Activated naive CD4-positive, alpha-beta T cell treated with anti-CD3 and anti-CD28 coated beads for 36 hours (primary cell): ENCODE measurements at regions not wholly inside any gene's neighbourhood (a gene's known extent, or its start where the extent isn't known, plus 50 kb on each side); places are given as distances from the start of the nearest gene placed in this dataset.

Experiments used
- CTCF ChIA-PET: fragments of 350-600 bp; sonication (Branson Sonifier 250); formaldehyde crosslinking; loops from one replicate; lab custom pipeline; 2021; ENCODE audit warnings: antibody characterized with exemption; lab: Charles Lee
- DNase-seq: peaks from one replicate; pipeline ENCODE4 v3.0.0-alpha.2; 2020
- H3K27ac Mint-ChIP-seq: one replicate; pipeline ENCODE4 v1.8.0; 2021; ENCODE audit warnings: mild to moderate bottlenecking, mixed read lengths
- H3K27me3 Mint-ChIP-seq: one replicate; pipeline ENCODE4 v1.8.0; 2021; ENCODE audit warnings: low read depth, mixed read lengths
- H3K36me3 Mint-ChIP-seq: one replicate; pipeline ENCODE4 v1.8.0; 2021; ENCODE audit warnings: low read depth, mixed read lengths
- H3K4me1 Mint-ChIP-seq: one replicate; pipeline ENCODE4 v1.8.0; 2021; ENCODE audit warnings: low read depth, mixed read lengths
- H3K4me3 Mint-ChIP-seq: one replicate; pipeline ENCODE4 v1.8.0; 2021; ENCODE audit warnings: mild to moderate bottlenecking, moderate library complexity, mixed read lengths
- H3K9me3 Mint-ChIP-seq: one replicate; pipeline ENCODE4 v1.8.0; 2021; ENCODE audit warnings: mixed read lengths
- intact Hi-C: fragments of 100-400 bp; cut with micrococcal nuclease; formaldehyde crosslinking; loops from one replicate; pipeline ENCODE4 v1.15.1; 2023

- H3K4me1 Mint-ChIP-seq, result peaks cover 2% of the 10 kb centered on the region
- no peaks in the 10 kb centered on the region for H3K27me3 Mint-ChIP-seq
- H3K4me3 Mint-ChIP-seq, result no peak overlapping the region
- H3K9me3 Mint-ChIP-seq, result no peaks in the 10 kb centered on the region
- H3K27ac Mint-ChIP-seq, result no peak overlapping the region
- CTCF ChIA-PET, result interaction anchor here (0.5 kb wide), 1 partner anchor 1501 kb away, joined by 3 read pairs; no protein-coding TSS in a partner anchor
- no peak for DNase-seq
- intact Hi-C loops, result no loop called here
- H3K36me3 Mint-ChIP-seq, result no peaks in the 10 kb centered on the region
Observed at GRCh38 chr4:38570647-38571276, 93.2 kb upstream of the KLF3 start.

DNA sequence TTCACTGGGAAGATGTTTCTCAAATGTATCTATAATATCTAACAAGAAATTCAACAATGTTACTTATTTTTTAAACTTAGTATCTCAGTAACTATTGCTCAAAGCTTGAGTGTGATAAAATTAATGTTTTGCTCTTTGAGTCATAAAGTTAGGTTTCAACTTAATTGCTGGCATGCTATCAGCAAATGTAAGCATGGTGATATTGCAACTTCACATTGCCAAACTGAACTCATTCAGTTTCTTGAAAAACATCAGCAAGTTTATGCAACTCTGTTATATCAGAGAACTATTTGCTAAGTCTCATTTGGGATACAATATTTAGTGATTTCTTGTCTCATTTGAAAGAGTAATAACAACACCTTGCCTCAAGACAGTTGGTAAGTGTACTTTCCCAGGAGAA, 91.2 kb upstream of the KLF3 start:
- H3K36me3 Mint-ChIP-seq, result no peaks in the 10 kb centered on the region
- no peak overlapping the region for H3K27ac Mint-ChIP-seq
- no peak for DNase-seq
- no peaks in the 10 kb centered on the region for H3K9me3 Mint-ChIP-seq
- CTCF ChIA-PET, result no interaction called here
- peaks cover 2% of the 10 kb centered on the region for H3K4me1 Mint-ChIP-seq
- no peaks in the 10 kb centered on the region for H3K27me3 Mint-ChIP-seq
- intact Hi-C loops, result no loop called here
- H3K4me3 Mint-ChIP-seq, result no peak overlapping the region

DNA sequence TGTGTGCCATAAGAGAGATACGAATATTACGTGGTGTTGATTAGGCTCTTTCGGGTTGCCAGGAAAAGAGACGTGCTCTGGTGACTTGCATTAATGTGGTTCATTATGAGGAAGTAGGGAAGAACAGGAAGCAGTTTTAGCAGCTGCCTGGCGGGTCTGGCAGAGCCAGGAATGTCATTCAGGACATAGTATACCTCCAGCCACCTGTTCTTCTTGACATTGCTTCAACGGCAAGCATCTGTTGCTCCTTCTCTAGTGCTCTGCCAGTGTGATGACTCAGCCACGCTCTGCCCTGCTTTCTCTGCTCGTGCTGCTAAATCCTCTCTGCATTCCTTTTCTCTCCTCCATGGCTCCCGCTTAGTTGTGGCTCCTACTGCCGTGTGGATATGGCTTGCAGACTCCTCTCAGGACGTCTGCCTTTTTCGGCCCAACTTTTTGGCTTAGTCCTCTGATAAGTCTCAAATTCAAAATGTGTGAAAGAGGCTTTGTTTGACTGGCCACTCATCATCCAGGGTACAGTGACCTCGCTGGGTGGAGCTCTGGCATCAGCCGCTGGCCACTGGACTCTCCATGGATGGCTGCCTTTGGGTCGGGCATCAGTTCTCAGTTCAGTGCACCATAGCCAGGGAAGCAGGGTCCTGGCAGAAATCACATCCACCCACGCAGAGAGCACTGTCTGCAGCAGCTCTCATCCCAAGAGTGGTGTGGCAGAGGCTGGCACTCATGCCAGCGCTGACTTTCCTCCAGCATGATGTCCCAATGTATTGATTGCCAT, 89.3 kb upstream of the KLF3 start:
- intact Hi-C loops, result no loop called here
- H3K36me3 Mint-ChIP-seq, result no peaks in the 10 kb centered on the region

DNA sequence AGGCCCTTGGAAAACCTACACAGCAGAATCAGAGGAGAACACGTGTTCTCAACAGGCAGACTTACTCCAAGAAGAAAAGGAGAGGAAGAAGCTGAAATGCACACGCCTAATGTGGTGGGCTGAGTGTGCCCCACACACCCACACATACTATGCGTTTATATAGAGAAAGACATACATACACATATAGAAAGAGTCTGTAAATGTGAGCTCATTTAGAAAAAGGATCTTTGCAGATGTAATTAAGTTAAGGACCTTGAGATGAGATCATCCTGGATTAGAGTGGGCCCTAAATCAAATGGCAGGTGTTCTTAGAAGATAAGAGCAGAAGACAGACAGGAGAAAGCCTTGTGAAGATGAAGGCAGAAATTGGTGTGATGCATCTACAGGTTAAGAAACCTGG, 87.2 kb upstream of the KLF3 start:
- peaks cover 2% of the 10 kb centered on the region for H3K4me1 Mint-ChIP-seq
- H3K36me3 Mint-ChIP-seq, result no peaks in the 10 kb centered on the region
- no peaks in the 10 kb centered on the region for H3K27me3 Mint-ChIP-seq
- H3K4me3 Mint-ChIP-seq, result no peak overlapping the region
- H3K27ac Mint-ChIP-seq, result no peak overlapping the region
- DNase-seq, result no peak
- no peaks in the 10 kb centered on the region for H3K9me3 Mint-ChIP-seq
- CTCF ChIA-PET, result interaction anchor here (0.5 to 1.3 kb wide), 3 partner anchors 9 to 97 kb away, joined by 3 to 4 read pairs (median 3); no protein-coding TSS in a partner anchor
- intact Hi-C loops, result no loop called here

More for the DNA sequence above, 89.3 kb upstream of the KLF3 start:
- H3K4me1 Mint-ChIP-seq, result peaks cover 2% of the 10 kb centered on the region
- DNase-seq, result no peak
- no peaks in the 10 kb centered on the region for H3K27me3 Mint-ChIP-seq
- no peak overlapping the region for H3K4me3 Mint-ChIP-seq
- CTCF ChIA-PET, result interaction anchor here (1.2 kb wide), 1 partner anchor 256 kb away, joined by 3 read pairs; no protein-coding TSS in a partner anchor
- H3K27ac Mint-ChIP-seq, result no peak overlapping the region
- no peaks in the 10 kb centered on the region for H3K9me3 Mint-ChIP-seq

GRCh38 chr4:38577462-38577861, 86.5 kb upstream of the KLF3 start:
- no peak for DNase-seq
- Mint-ChIP-seq H3K4me1 (peaks cover 5% of the 10 kb centered on the region), H3K36me3 (no peaks in the 10 kb centered on the region), H3K9me3 (no peaks in the 10 kb centered on the region), H3K27ac (no peak overlapping the region), H3K4me3 (no peak overlapping the region), H3K27me3 (no peaks in the 10 kb centered on the region)
- CTCF ChIA-PET, result interaction anchor here (0.5 to 0.6 kb wide), 2 partner anchors 75 to 97 kb away, joined by 3 to 4 read pairs; no protein-coding TSS in a partner anchor
- intact Hi-C loops, result no loop called here

DNA sequence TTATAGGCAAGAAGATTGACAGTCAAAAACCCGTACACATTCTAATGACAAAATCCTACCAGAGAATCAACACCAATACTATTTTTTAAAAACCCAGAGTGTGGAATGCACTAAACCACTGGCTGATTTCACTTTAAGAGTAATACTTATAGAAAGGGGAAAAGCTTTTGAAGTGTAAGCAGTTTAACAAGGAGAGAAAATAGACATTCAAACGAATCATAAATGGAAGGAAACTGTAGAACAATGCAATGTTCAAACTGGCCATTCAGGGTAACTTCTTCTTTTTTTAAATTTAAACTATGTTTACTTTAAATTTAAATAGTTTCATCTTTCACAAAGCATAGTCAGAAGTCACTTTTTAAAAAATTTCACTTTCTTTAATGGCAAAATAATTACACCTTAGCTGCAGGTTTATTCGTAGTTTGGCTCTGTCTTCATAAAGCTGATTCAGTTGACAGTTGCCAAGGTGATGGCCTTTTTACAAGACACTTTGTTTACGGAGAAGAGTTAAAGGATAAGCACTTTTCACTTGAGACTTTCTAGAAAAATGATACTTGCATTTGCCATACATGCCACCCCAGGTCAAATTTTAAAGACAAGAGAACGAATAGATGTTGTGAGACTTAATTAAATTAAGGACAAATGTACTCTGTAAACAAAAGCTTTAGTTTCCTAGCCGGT, 82.4 kb upstream of the KLF3 start:
- H3K9me3 Mint-ChIP-seq, result no peaks in the 10 kb centered on the region
- H3K4me3 Mint-ChIP-seq, result no peak overlapping the region
- no peaks in the 10 kb centered on the region for H3K27me3 Mint-ChIP-seq
- intact Hi-C loops, result no loop called here
- peaks cover 11% of the 10 kb centered on the region for H3K4me1 Mint-ChIP-seq
- CTCF ChIA-PET, result interaction anchor here (0.6 to 1.7 kb wide), 3 partner anchors 20 to 500 kb away, joined by 3 to 4 read pairs (median 4); no protein-coding TSS in a partner anchor
- no peak for DNase-seq
- no peak overlapping the region for H3K27ac Mint-ChIP-seq
- no peaks in the 10 kb centered on the region for H3K36me3 Mint-ChIP-seq

GRCh38 chr4:38582445-38582844, 81.6 kb upstream of the KLF3 start:
- CTCF ChIA-PET, result interaction anchor here (0.6 to 1.7 kb wide), 3 partner anchors 21 to 500 kb away, joined by 3 to 4 read pairs (median 3); partner anchors contain the start of gene TLR10

DNA sequence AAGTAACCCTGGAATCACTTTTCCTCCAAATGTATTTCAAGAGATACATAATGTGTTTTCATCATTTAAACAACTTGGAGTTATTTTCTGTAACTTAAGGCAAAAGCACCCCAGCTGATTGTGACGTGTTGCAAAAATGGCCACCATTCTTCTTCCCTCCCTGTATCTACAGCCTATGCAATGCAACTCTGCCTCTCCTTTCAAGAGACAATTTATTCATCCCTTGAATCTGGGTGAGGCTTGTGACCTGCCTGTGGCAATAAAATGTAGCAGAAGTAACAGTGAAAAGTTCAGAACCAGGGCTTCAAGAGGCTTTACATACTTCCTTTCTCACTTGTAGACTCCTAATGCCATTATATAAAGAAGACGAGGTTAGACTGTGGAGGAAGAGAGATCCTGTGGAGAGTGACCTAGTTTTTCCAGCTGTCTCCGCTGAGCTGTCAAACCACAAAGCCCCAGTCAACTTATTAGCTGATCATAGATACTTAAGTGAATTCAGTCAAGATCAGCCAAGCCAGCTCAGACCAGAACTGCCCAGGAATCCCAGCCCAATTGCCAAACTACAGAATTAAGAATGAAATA, 81.0 kb upstream of the KLF3 start:
- Mint-ChIP-seq H3K4me1 (peaks cover 11% of the 10 kb centered on the region), H3K36me3 (no peaks in the 10 kb centered on the region), H3K27me3 (no peaks in the 10 kb centered on the region), H3K4me3 (no peak overlapping the region), H3K27ac (no peak overlapping the region), H3K9me3 (no peaks in the 10 kb centered on the region)
- CTCF ChIA-PET, result interaction anchor here (1.1 kb wide), 1 partner anchor 200 kb away, joined by 3 read pairs; the partner anchor contains the start of gene TLR10
- peak; percentile 36 for DNase-seq
- intact Hi-C loops, result no loop called here

More at GRCh38 chr4:38582445-38582844, 81.6 kb upstream of the KLF3 start:
- Mint-ChIP-seq H3K9me3 (no peaks in the 10 kb centered on the region), H3K27me3 (no peaks in the 10 kb centered on the region), H3K4me1 (peaks cover 11% of the 10 kb centered on the region), H3K36me3 (no peaks in the 10 kb centered on the region), H3K27ac (no peak overlapping the region), H3K4me3 (no peak overlapping the region)
- DNase-seq, result no peak
- intact Hi-C loops, result no loop called here

DNA sequence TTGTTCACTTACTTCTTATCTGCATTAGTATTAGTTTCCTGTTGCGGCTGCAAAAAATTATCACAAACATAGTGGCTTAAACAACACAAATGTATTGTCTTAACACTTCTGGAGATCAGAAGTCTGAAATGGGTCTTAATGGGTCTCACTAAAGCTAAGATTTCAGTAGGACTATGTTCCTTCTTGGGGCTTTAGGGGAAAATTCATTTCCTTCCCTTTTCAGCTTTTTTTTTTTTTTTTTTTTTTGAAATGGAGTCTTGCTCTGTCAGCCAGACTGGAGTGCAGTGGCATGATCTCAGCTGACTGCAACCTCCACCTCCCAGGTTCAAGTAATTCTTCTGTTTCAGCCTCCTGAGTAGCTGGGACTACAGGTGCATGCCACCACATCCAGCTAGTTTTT, 78.1 kb upstream of the KLF3 start:
- Mint-ChIP-seq H3K9me3 (no peaks in the 10 kb centered on the region), H3K4me3 (no peak overlapping the region), H3K27me3 (no peaks in the 10 kb centered on the region), H3K27ac (no peak overlapping the region), H3K4me1 (peaks cover 11% of the 10 kb centered on the region), H3K36me3 (no peaks in the 10 kb centered on the region)
- DNase-seq, result no peak
- intact Hi-C loops, result no loop called here
- CTCF ChIA-PET, result interaction anchor here (1.8 kb wide), 1 partner anchor 9 kb away, joined by 3 read pairs; no protein-coding TSS in a partner anchor

GRCh38 chr4:38587106-38587505, 76.9 kb upstream of the KLF3 start:
- Mint-ChIP-seq H3K9me3 (no peaks in the 10 kb centered on the region), H3K4me1 (peaks cover 11% of the 10 kb centered on the region), H3K27me3 (no peaks in the 10 kb centered on the region), H3K4me3 (no peak overlapping the region), H3K36me3 (no peaks in the 10 kb centered on the region), H3K27ac (no peak overlapping the region)
- CTCF ChIA-PET, result interaction anchor here (1.8 kb wide), 1 partner anchor 11 kb away, joined by 3 read pairs; no protein-coding TSS in a partner anchor
- intact Hi-C loops, result no loop called here
- DNase-seq, result no peak

DNA sequence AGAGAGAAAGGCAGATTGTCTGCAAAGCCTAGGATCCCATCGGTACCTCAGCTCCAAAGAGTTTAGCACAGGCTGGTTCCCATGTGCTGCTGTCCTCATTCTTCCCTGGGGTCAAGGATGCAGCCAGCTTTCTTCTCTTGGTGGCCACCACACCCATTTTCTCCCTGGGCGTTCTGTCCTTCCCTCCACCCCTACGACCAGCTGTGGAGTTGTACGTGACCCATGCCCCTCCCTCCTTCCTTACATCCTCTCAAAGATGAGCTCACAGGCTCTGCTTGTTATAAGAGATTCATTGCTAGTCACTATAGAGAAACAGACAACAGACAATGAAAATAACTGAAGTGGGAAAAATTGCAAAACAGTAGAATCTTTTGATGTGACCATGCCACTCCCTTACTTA, 74.0 kb upstream of the KLF3 start:
- no peak overlapping the region for H3K4me3 Mint-ChIP-seq
- CTCF ChIA-PET, result interaction anchor here (1.4 kb wide), 2 partner anchors 85 to 411 kb away, joined by 4 to 5 read pairs; no protein-coding TSS in a partner anchor
- no peaks in the 10 kb centered on the region for H3K27me3 Mint-ChIP-seq
- no peaks in the 10 kb centered on the region for H3K36me3 Mint-ChIP-seq
- no peak overlapping the region for H3K27ac Mint-ChIP-seq
- intact Hi-C loops, result no loop called here
- DNase-seq, result no peak
- no peaks in the 10 kb centered on the region for H3K9me3 Mint-ChIP-seq
- no peaks in the 10 kb centered on the region for H3K4me1 Mint-ChIP-seq
